HG03175 (cell line): ENCODE measurements at regions not wholly inside any gene's neighbourhood (a gene's known extent, or its start where the extent isn't known, plus 50 kb on each side); places are given as distances from the start of the nearest gene placed in this dataset.
"Not testable (repeated sequence)": the region's sequence is repeated elsewhere in the genome, so short reads cannot be mapped to it uniquely, and the experiment has no call there.

Experiments used
- ATAC-seq: cut with Tn5 transposase; IDR thresholded peaks from one replicate; pipeline ENCODE4 v1.9.1; 2021; ENCODE audit warnings: mild to moderate bottlenecking, moderate library complexity; ENCODE audit not compliant: unreplicated experiment

DNA sequence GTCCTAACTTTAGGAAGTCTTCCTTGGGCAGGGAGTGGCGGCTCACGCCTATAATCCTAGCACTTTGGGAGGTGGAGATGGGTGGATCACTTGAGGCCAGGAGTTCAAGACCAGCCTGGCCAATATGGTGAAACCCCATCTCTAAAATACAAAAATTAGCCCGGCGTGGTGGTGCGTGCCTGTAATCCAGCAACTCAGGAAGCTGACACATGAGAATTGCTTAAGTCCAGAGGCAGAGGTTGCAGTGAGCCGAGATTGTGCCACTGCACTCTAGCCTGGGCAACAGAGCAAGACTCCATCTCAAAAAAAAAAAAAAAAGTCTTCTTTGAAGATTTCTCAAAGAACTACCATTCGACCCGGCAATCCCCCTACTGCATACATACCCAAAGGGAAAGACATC, 50.0 kb upstream of the GPCPD1 start:
- not testable (repeated sequence) for ATAC-seq
